ENCODE measurements at regions not wholly inside any gene's neighbourhood (a gene's known extent, or its start where the extent isn't known, plus 50 kb on each side); places are given as distances from the start of the nearest gene placed in this dataset.

DNA sequence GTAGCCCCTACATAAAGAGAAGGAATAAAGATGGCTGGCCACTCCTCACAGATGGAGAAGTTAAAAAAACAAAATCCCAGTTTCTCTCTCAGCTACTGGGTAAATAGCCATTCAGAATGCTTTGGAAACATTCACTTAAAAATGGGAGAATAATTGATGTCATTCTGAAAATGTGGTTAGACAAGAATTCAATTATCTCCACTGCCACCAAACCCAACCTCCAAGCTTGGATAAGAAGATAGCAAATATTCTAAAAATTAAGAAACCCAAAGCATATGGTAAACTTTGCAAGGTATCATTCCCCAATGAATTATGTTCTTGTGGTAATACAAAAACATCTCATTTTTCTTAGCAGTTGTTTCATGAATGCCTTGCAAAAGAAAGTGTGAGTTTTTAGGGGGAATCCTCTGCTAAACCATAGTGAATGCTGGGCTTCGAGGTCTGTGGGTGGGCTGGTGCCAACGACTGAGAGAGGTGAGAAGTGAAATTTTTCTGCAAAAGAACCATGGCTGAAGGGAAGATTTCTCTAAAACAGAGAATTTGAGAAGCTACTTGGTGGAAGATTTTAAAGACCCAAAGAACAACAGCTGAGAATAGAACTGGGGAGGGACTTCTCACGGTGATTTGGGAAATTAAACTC lies 497.9 kb upstream of the JARID2 start:
- no peak for DNase-seq

DNA sequence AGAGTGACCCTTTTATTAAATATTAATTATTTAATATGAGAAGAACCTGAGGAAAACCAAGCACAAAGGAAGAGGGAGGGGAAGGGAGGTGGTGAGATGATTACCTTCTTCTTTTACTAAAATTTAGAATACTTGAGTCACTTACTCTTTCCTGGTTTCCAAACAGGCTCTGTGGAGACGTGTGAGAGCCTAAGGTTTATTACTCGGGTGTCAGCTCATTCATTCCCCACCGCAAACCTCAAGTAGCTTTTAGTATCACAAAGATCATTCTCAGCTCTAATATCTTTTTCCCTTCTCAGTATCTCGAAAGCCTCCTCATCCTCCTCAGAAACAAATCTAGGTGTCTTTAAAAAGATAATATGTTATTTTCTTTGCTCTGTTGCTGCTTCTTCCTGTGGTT lies 497.2 kb upstream of the JARID2 start:
- no peak for DNase-seq

DNA sequence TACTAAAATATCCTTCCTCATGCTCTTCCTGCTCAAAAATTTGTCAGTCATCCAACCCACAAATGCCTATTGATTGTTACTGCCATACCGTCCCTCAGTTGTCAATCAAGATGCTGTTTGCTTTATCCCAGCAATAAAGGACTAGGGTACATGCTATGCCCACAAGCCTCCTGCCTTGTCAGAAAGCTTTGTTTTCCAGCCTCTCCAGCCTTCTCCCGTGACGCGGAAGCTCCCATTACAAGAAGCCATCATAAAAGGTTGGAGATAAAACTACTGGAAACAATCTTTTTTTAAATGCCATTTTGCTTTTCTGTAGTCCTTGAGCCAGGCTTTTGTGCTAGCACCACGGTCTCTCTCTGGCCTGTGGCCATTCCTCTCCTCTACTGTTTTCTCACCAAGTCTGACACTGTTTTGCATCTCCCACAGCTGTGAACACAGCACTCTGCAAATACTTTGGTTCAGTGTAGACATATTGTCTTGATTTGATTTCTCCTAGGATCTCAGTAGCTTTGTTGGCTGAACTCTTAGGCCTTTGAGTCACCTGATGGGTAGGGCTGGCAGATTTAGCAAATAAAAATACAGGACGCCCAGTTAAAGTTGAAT lies 495.7 kb upstream of the JARID2 start:
- DNase-seq, result no peak

DNA sequence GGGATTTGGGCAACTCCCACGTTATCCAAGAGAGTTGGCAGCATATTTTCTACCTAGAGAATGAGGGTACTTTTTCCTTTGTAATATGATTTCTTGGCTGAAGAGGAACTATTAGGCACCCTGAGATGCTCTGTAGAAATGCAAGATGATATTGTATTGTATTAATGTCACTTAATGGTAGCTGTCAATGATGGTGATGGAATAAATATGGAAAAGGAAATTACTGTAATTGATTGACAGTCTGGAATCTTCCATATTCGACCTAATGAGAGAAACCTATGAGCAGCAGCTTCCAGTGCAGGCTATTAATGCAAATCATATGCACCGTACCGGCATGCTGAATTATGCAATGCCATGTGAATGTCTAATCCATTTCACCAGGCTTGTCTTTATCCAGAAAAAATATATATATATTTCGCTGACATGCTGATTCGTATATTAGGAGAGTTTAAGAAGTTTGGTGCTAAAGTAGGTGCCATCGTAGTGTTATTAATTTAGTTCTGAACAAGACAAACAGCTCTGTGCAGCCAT lies 494.2 kb upstream of the JARID2 start:
- DNase-seq, result no peak

DNA sequence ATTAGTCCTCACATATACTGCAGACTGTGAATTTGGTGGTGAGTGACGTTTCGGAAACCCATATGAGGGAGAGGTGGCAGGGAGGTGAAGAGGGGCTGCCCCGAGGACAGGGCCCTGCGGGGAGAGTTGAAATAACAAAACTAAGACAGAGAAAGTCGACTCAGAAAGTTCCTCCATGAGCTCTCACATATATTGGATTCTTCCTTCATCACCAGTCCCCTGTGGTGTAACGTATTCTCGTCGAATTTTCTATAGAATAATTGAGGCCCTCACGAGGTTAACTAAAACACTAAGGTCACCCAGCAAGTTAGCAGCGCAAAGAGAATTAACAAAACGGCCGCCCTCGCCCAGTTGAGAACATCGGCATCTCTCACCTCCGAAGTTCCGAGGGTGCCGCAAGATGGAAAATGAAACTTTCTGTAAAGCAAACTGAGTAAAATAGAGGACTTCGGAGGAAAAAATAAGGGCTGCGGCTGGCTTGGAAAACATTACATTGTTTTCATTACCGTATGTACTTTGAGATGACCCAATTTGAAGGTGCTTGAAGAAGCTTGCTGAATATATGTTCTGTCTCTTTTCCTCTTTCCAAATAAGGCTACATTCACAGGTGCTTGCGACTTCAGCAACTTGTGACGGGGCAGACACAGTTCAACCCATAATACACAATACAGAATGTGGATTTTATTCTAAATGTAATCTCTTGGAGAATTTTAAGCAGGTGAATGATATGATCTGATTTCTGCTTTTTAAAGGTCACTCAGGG lies 490.9 kb upstream of the JARID2 start:
- no peak for DNase-seq

DNA sequence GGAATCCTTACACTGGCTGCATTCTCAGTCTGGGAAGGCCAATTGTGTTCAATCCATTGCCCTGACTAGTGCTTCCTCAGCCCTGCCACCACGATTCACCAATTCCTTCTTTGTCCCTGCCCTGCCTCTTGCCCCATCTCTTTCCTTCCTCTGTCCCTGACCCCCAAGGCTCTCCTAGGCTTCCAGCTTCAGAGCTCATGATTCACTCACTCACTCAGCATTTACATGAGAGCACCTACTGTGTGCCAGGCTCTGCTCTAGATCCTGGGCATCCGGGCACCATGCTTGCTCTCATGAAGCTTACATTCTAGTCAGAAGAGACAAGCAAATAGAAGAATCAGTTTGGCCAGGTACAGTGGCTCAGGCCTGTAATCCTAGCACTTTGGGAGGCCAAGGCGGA lies 489.5 kb upstream of the JARID2 start:
- no peak for DNase-seq

DNA sequence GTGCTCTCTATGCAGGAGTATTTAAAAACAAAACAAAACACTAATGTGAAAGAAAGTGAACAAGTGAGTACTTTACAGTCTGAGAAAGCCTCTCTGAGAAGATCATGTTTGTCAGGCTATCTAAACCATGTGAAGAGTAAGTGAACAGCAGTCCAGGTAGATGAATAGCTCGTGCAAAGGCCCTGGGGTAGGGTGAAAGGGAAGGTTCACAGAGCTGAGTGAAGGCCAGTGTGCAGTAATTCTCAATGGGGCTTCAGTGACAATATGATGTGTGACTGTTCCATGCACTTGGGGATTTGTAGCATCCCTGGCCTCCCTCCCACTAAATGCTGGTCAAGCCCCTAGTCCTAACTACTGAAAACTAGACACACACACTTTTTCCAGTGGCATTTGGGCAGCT lies 488.9 kb upstream of the JARID2 start:
- DNase-seq, result no peak

DNA sequence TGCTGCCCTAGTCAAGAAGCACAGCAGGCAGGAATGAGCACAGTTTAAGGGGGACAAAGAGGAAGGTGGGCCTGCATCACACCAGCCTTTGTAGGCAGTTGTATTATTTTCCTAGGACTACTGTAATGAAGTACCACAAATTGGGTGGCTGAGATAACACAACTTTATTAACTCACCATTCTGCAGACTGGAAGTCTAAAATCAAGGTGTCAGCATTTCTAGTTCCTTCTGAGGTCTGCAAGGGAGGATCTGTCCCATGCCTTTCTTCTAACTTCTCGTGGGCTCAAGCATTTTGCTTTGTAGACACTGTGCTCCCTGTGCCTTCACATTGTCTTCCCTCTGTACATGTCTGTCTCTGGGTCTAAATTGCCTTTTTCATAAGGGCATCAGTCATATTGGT lies 488.5 kb upstream of the JARID2 start:
- DNase-seq, result no peak

DNA sequence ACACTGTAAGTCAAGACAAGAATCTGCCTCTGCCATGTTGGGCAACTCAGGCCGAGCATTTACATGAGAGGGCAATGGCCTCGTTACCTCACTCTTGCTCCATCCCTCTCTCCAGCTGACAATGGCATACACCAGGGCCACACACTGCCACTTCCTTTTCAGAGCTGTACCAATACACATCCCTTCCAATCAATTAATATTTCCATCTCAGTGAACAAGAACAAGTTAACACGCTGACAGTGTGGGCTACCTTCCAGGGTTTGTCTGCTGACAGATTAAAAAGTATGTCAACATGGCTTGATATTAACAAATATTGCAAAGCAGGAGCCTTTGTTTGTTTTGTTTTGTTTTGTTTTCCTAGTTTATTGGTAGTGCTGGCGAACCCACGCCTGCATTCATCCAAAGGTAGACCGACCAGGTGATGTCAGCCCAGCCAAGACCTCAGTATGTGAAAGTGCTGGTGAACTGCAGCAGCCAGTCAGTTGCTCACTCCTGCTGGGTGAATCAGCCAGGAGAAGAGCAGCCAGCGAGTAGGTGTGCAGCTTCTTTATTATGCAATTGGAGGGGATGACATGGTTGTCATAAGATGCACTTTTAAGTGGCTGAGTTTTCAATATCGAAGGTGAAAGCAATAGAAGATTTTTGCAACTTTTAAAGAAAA lies 487.3 kb upstream of the JARID2 start:
- DNase-seq, result no peak

DNA sequence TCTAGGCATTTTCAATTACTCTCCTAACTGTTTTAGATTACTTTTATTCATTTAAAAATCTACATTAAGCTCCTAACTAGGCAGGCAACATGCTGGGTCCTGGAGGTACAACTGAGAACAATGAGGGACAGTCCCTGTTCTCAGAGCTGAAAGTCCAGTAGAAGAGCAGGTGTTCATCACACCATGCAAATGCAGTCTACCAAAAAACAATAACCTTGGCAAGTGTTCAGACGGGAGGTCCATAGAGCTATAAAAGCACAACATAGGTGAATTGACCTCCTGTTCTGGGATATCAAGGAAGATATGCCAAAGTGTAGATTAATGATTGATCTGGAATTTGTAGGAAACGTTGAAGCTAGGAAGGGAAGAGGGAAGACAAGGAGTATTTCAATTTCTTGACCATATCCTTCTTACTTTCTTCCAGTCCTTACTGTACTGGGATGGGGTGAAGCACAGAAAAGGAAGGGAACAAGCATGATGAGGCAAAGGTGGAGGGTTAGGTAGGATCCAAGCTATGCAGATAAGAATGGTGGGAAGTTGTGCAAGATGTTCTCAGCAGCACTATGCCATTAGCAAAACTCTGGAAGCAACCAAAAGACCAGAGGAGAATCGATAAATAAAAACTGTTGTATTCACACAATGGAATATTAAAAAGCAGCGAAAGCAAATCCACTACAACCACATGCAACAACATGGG lies 485.7 kb upstream of the JARID2 start:
- no peak for DNase-seq

DNA sequence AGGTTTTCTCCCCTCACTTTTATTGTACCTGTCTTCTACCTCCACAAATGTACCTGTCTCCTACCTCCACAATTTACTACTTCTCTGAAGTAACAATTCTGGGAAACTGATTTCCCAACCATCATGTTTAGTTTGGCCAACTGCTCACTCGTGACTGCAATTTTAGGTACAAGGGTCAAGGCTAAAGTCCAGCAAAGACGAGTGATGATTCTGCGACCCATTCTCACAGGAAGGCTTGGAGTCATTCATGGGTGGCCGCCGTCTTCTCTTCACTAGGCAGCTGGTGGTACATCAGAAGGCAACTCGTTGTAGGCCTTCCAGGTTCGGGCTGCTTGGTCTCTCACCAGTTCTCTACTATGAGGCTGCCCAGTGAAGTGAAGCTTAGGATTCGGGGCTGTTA lies 483.8 kb upstream of the JARID2 start:
- no peak for DNase-seq

DNA sequence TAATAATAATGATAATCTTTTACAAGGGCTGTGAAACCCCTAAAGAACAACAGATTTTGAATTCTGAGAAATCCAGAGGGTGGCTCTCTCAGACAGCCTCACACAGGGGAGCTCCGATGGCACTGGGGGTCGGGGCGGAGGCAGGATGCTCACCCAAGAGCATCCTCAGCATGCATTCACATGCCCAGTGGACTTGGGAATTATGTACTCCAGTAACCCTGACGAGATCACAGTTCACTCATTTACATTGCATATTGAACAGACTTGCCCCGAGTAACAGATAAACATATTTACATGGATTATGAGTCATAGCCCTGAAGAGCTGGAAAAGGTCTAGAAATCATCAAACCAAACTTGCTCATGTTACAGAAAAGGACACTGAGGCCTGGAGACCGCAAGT lies 482.7 kb upstream of the JARID2 start:
- no peak for DNase-seq

DNA sequence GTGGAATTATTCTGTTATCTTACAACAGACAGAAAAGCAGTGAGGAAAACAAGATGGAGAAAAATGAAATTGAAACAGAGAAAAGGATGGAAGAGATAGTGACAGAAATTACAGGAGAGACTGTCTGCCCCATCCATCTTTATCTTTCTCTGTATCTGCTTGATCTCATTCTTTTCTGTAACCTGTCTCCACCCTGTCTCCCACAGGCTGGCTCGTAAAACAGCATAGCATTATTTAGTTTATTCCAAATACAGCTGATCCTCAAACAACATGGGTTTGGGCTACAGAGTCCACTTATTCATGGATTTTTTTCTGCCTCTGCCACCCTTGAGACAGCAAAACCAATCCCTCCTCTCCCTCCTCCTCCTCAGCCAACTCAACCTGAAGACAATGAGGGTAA lies 482.3 kb upstream of the JARID2 start:
- no peak for DNase-seq

DNA sequence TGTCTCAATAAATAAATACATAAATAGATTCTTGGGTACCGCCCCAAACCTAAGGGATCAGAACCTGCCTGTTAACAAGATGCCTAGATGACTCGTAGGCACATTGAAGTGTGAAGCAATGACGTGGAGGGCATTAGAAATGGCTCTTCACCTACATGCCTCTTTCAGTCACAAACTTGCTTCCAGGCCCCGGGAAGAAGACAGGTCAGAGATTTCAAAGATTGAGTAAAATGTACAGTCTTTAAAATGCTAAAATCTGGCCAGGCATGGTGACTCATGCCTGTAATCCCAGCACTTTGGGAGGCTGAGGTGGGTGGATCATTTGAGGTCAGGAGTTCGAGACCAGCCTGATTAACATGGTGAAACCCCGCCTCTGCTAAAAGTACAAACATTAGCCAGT lies 480.8 kb upstream of the JARID2 start:
- DNase-seq, result no peak

DNA sequence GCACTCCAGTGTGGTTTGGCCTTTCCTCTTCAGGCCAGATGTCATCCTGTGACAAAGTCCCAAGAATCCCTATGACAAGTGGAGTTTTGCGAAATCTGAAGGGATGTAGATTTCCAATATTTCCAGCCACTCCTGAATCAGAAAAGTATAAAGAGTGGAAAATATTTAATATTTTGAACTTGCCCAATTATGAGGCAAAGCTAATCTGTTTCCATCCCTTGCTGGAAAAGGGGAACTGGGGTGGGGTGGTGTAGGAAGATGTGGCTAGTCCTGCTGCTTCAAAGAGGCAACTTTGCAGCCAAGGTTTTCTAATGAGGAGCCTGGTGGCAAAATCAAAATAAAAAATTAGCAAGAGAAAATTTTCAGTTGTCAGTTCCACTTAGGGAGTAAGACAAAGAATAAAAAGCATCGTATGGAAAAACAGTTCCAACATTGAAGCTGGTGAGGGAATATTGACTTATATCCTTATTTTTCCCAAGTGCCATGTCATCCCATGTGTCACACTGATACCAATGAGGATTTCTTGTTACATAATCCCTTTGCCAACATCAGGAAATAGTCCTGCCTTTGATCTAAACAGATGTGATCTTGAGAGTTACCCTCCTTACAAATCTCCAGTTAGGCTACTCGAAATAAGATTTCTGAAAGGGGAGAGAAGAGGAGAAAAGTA lies 480.0 kb upstream of the JARID2 start:
- no peak for DNase-seq

DNA sequence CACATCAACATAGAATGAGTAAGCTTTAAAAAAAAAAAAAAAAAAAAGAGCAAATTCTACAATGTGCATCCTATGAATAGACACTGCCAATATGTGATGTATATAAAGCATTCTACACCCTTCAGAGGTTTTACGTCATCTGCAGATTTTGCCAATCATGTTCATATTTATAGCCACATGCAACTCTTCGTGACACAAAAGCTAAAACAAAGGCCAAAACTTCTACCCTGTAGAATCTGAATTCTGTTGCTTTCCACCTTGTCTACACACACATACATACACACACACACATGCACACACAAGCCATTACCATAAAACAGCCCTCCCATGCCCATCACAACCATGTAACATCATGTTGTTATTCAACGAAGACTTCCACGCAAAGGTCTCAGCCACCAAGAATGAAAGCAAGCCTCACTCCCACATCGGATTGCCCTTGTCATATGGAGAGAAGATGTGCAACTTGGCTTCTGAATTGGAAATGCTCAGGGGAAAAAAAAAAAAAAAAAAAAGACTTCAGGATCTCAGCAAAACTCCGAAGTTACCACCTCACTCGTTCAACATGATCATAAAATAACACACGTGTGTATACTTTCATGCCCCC lies 479.4 kb upstream of the JARID2 start:
- DNase-seq, result no peak

DNA sequence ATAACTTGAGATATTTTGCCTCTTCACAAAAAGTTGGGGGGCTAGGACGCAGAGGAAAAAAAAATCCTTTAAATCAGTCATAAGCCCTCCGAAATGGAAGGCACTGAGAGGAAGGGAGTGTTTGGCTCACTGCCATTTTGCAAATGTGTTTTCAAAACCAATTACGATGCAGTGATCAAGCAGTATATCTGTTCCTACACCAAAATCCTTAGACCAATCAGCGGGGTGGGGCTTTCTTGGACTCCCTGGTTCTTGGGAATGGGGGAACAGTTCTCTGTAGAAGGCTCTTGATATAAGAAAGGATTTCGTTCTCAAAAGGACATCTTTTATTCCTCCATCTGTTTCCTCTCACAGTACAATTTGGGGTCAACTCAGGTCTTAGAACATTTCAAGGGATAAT lies 478.6 kb upstream of the JARID2 start:
- no peak for DNase-seq

DNA sequence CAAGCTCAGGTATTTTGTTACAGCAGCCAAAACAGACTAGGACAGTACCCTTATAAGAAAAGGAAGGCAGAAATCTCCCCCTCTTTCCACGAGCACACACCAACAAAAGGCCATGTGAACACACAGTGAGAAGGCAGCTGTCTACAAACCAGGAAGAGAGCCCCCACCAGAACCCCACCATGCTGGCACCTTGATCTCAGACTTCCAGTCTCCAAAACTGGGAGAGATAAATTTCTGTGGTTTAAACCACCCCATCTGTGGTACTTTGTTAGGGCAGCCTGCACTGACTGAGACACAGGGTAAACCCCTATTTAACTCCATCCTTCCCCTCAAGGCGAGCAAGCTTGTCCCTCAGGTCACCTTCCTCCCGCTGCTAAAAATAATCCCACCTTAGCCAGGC lies 475.8 kb upstream of the JARID2 start:
- DNase-seq, result no peak

DNA sequence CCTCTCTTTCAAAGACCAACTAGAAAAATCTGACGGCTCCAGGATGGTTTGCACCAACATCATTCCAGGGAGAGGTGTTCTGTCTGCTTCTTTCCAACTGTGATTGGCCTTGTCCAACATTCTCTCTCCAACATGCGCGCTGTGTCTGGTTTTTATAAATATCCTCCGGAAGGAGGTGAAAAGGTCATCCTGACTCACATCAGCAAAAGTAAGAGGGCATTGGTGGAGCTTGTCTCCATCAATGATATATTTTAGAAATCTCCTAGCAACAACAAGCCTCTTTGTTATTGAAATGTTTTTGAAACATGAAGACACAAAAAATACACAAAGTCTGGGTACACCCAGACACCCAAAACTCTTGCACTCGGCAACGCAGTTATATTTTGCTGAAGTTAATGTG lies 475.3 kb upstream of the JARID2 start:
- no peak for DNase-seq

DNA sequence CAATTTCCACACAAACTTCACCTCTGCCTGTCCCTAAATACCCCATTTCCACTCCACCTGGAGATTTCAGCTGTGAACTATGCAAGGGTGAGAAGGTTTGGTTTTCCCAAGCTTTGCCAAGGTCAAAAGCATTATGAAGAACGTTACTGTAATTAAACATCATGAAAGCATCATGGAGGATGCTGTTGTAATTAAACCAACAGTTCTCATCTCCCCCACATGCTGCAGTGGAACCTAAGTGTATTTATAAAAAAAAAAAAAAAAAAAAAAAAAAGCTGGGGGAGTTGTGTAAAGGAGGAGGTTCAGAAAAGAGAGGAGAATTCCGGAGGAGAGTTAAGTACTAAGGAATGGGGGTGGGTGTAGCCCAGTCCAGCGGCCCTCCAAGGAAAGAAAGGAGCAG lies 474.9 kb upstream of the JARID2 start:
- DNase-seq, result no peak

DNA sequence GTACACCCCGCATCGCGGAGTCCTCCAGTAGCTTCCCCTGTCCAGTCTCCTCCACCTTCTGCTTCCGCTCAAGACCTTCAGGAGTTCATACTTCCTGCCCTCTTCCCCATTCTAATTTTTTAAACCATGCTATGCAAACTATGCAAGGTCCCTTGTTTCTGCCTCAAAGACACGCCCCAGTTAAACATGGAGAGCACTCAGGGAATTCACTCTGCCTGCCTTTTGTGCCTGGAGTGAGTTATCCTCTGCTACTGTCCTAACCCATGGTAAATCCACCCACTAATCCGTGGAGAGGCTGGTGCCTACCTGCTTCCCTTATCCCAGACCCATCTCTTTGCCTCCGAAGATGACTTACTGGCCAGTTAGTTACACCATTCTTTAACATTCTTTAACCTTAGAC lies 473.7 kb upstream of the JARID2 start:
- no peak for DNase-seq

DNA sequence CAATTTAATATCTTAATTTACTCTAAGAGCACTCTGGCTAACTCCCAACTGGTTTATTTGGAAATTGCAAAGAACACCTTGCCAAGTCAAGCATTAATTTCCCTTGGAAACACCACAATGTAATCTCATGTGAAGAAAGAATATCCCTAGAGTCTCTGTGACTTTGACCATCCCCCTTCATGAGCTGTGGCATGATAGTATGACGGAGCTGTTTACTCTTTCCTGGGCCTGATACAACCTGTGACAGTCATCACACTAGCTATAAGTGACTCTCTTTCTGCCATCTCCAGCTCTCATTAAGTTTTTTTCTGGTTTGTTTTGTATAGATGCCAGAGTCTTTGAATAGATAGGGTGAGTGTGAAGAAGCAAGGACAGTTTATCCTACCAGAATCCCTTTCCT lies 470.3 kb upstream of the JARID2 start:
- no peak for DNase-seq

Measured in amniotic stem cell (primary cell).